H1 (cell line): ENCODE measurements at regions not wholly inside any gene's neighbourhood (a gene's known extent, or its start where the extent isn't known, plus 50 kb on each side); places are given as distances from the start of the nearest gene placed in this dataset.

Experiments used
- CTCF ChIA-PET: fragments of 300-600 bp; sonication (Branson Sonifier 250); formaldehyde crosslinking; loops from one replicate; lab custom pipeline; 2021; ENCODE audit not compliant: partially characterized antibody; lab: Charles Lee
- POLR2A ChIA-PET: fragments of 300-600 bp; sonication (Branson Sonifier 250); formaldehyde crosslinking; loops from one replicate; lab custom pipeline; 2021; ENCODE audit warnings: inconsistent platforms; ENCODE audit not compliant: partially characterized antibody; lab: Charles Lee
- DNase-seq, 2 experiments: peaks; one replicate each; pipeline versions ENCODE4 v3.0.0 to v3.0.0-alpha.2; 2010 to 2022; ENCODE audit warnings: low spot score in 2 of 2, low read depth in 1 of 2, mixed read lengths in 1 of 2
- FAIRE-seq: peaks from 2 replicates; lab custom pipeline; 2011; peaks lifted over from hg19 to GRCh38; lab: Jason Lieb, UNC
- H2AFZ ChIP-seq: 2 replicates; pipeline ENCODE4 v1.8.1; 2012; ENCODE audit warnings: low read length, inconsistent platforms
- H2AK5ac ChIP-seq: 2 replicates; pipeline ENCODE4 v1.6.1; 2013; ENCODE audit warnings: low read depth, low read length
- H2BK120ac ChIP-seq: replicated peaks from 2 replicates; pipeline ENCODE3; 2013; ENCODE audit warnings: low read depth, low read length, inconsistent platforms
- H2BK12ac ChIP-seq: 2 replicates; pipeline ENCODE4 v1.6.1; 2013; ENCODE audit warnings: low read depth, low read length
- H2BK15ac ChIP-seq: 2 replicates; pipeline ENCODE4 v1.6.1; 2013; ENCODE audit warnings: low read length
- H2BK20ac ChIP-seq: 2 replicates; pipeline ENCODE4 v1.6.1; 2013; ENCODE audit warnings: low read length
- H2BK5ac ChIP-seq: 2 replicates; pipeline ENCODE4 v1.6.1; 2013; ENCODE audit warnings: low read depth, low read length
- H3K14ac ChIP-seq: 2 replicates; pipeline ENCODE4 v1.6.1; 2013; ENCODE audit warnings: inconsistent platforms; ENCODE audit not compliant: insufficient read length
- H3K18ac ChIP-seq: 2 replicates; pipeline ENCODE4 v1.6.1; 2013; ENCODE audit warnings: low read length; ENCODE audit errors: extremely low read depth
- H3K23ac ChIP-seq: 2 replicates; pipeline ENCODE4 v1.6.1; 2013; ENCODE audit warnings: inconsistent platforms; ENCODE audit not compliant: insufficient read length
- H3K23me2 ChIP-seq: 2 replicates; pipeline ENCODE4 v1.6.1; 2013; ENCODE audit warnings: low read depth, low read length
- H3K27ac ChIP-seq: 2 replicates; pipeline ENCODE4 v1.6.1; 2011; ENCODE audit warnings: low read depth, low read length, inconsistent platforms
- H3K27me3 ChIP-seq, 4 experiments: replicated peaks in 1 of 4; 1 replicate in 1 of 4; 2 replicates in 3 of 4; pipeline versions ENCODE4 v1.6.1 to v1.8.1; 2011 to 2013; ENCODE audit warnings: low read length in 3 of 4, mild to moderate bottlenecking in 3 of 4, inconsistent platforms in 2 of 4, mixed read lengths in 2 of 4, moderate library complexity in 1 of 4; ENCODE audit not compliant: control insufficient read depth in 3 of 4, insufficient read depth in 3 of 4; ENCODE audit errors: extremely low read depth in 1 of 4
- H3K36me3 ChIP-seq, 4 experiments: 2 replicates each; pipeline versions ENCODE4 v1.6.1 to v1.8.1; 2011 to 2013; ENCODE audit warnings: mild to moderate bottlenecking in 4 of 4, low read length in 3 of 4, moderate library complexity in 2 of 4, control low read depth in 1 of 4, inconsistent platforms in 1 of 4; ENCODE audit not compliant: insufficient read depth in 4 of 4, control insufficient read depth in 2 of 4
- H3K4ac ChIP-seq: replicated peaks from 2 replicates; pipeline ENCODE3; 2013; ENCODE audit warnings: low read length, low read depth, mixed read lengths, inconsistent platforms; ENCODE audit not compliant: insufficient read length
- H3K4me1 ChIP-seq, 4 experiments: replicated peaks in 1 of 4; 1 replicate in 1 of 4; 2 replicates in 3 of 4; pipeline versions ENCODE4 v1.6.1 to v1.8.1; 2011 to 2013; ENCODE audit warnings: low read length in 3 of 4, inconsistent platforms in 2 of 4, mixed read lengths in 1 of 4; ENCODE audit not compliant: insufficient read depth in 4 of 4, control insufficient read depth in 3 of 4
- H3K4me2 ChIP-seq, 2 experiments: 2 replicates each; pipeline versions ENCODE4 v1.6.1 to v1.8.1; 2011 to 2013; ENCODE audit warnings: low read depth in 2 of 2, low read length in 2 of 2, control low read depth in 1 of 2, inconsistent platforms in 1 of 2, mild to moderate bottlenecking in 1 of 2; ENCODE audit not compliant: insufficient read depth in 1 of 2
- H3K4me3 ChIP-seq, 4 experiments: fragments of 200-600, 300-600 bp in 1 of 4; sonication (generic), shearing (Covaris generic), sonication (Bioruptor Twin) in 1 of 4; 2 replicates each; pipeline versions ENCODE4 v1.5.1 to v1.8.1; 2011 to 2016; ENCODE audit warnings: low read length in 4 of 4, low read depth in 3 of 4, control low read depth in 2 of 4, inconsistent platforms in 2 of 4, mild to moderate bottlenecking in 2 of 4, mixed read lengths in 1 of 4, moderate library complexity in 1 of 4; ENCODE audit not compliant: insufficient read depth in 2 of 4; ENCODE audit errors: extremely low read depth in 1 of 4
- H3K56ac ChIP-seq: replicated peaks from 2 replicates; pipeline ENCODE3; 2013; ENCODE audit warnings: low read depth, mild to moderate bottlenecking, mixed read lengths, low read length, inconsistent platforms; ENCODE audit not compliant: insufficient read length
- H3K79me1 ChIP-seq: 2 replicates; pipeline ENCODE4 v1.6.1; 2013; ENCODE audit warnings: low read depth, low read length, control low read depth
- H3K79me2 ChIP-seq, 2 experiments: 2 replicates each; pipeline versions ENCODE4 v1.6.1 to v1.8.1; 2012 to 2013; ENCODE audit warnings: low read length in 2 of 2, mild to moderate bottlenecking in 2 of 2, inconsistent platforms in 1 of 2; ENCODE audit not compliant: insufficient read depth in 2 of 2, control insufficient read depth in 1 of 2
- H3K9ac ChIP-seq, 4 experiments: replicated peaks in 1 of 4; 1 replicate in 1 of 4; 2 replicates in 3 of 4; pipeline versions ENCODE4 v1.6.1 to v1.8.1; 2011 to 2013; ENCODE audit warnings: low read depth in 3 of 4, low read length in 3 of 4, control low read depth in 2 of 4, mild to moderate bottlenecking in 2 of 4, moderate library complexity in 2 of 4, inconsistent platforms in 1 of 4; ENCODE audit errors: extremely low read depth in 1 of 4
- H3K9me3 ChIP-seq, 2 experiments: 2 replicates each; pipeline versions ENCODE4 v1.6.1 to v1.8.1; 2012 to 2013; ENCODE audit warnings: mild to moderate bottlenecking in 2 of 2, moderate library complexity in 2 of 2, control low read depth in 1 of 2, inconsistent platforms in 1 of 2, low read depth in 1 of 2, low read length in 1 of 2, mixed read lengths in 1 of 2; ENCODE audit not compliant: insufficient read depth in 2 of 2
- H4K20me1 ChIP-seq, 2 experiments: replicated peaks in 1 of 2; 2 replicates each; pipeline versions ENCODE3 to v1.8.1; 2011 to 2013; ENCODE audit warnings: inconsistent platforms in 2 of 2, low read length in 2 of 2, mild to moderate bottlenecking in 1 of 2; ENCODE audit not compliant: insufficient read depth in 2 of 2, control insufficient read depth in 1 of 2
- H4K5ac ChIP-seq: 2 replicates; pipeline ENCODE4 v1.6.1; 2013; ENCODE audit warnings: low read length, low read depth, mixed read lengths, inconsistent platforms; ENCODE audit not compliant: insufficient read length
- H4K8ac ChIP-seq: 2 replicates; pipeline ENCODE4 v1.8.0; 2013; ENCODE audit warnings: mild to moderate bottlenecking, moderate library complexity, low read length, inconsistent platforms; ENCODE audit not compliant: insufficient read depth; ENCODE audit errors: extremely low read depth
- H4K91ac ChIP-seq: replicated peaks from 2 replicates; pipeline ENCODE3; 2013; ENCODE audit warnings: low read length, mixed read lengths, inconsistent platforms; ENCODE audit not compliant: insufficient read length
- BRCA1 ChIP-seq: IDR thresholded peaks from 2 replicates; pipeline ENCODE4 v1.6.1; 2012; ENCODE audit warnings: low read depth, low read length, improper control_type of control experiment
- CHD2 ChIP-seq: IDR thresholded peaks from 2 replicates; pipeline ENCODE4 v1.6.1; 2012; ENCODE audit warnings: low read length, improper control_type of control experiment
- HDAC2 ChIP-seq, 2 experiments: fragments of 300-600 bp in 1 of 2; sonication (generic) in 1 of 2; IDR thresholded peaks; 2 replicates each; pipeline ENCODE4 v1.6.1; 2011 to 2012; ENCODE audit warnings: low read depth in 2 of 2, low read length in 2 of 2, mild to moderate bottlenecking in 2 of 2, moderate library complexity in 2 of 2, borderline replicate concordance in 1 of 2, inconsistent platforms in 1 of 2
- KDM1A ChIP-seq: fragments of 200-600, 300-600 bp; sonication (generic); IDR thresholded peaks from 2 replicates; pipeline ENCODE4 v1.7.1; 2016; ENCODE audit warnings: mild to moderate bottlenecking, low read length, borderline replicate concordance
- KDM5A ChIP-seq: fragments of 200-600 bp; IDR thresholded peaks from 2 replicates; pipeline ENCODE4 v1.7.1; 2012; ENCODE audit warnings: mild to moderate bottlenecking, low read length, inconsistent platforms, mixed read lengths
- POLR2AphosphoS5 ChIP-seq: IDR thresholded peaks from 2 replicates; pipeline ENCODE4 v1.6.1; 2011; ENCODE audit warnings: low read depth, low read length
- RBBP5 ChIP-seq: IDR thresholded peaks from 2 replicates; pipeline ENCODE4 v1.7.1; 2012; ENCODE audit warnings: low read depth, mild to moderate bottlenecking, inconsistent platforms, low read length, moderate library complexity, borderline replicate concordance
- RNF2 ChIP-seq: fragments of 200-900, 300-1000 bp; sonication (generic); IDR thresholded peaks from 2 replicates; pipeline ENCODE4 v1.7.1; 2016; ENCODE audit warnings: borderline replicate concordance, low read depth, mild to moderate bottlenecking, antibody characterized with exemption, low read length; ENCODE audit not compliant: poor library complexity, severe bottlenecking; ENCODE audit errors: missing control alignments
- SIN3A ChIP-seq, 2 experiments: IDR thresholded peaks in 1 of 2; conservative IDR thresholded peaks in 1 of 2; 2 replicates each; pipeline ENCODE4 v1.6.1; 2011 to 2012; ENCODE audit warnings: low read length in 2 of 2, improper control_type of control experiment in 1 of 2, low read depth in 1 of 2, mild to moderate bottlenecking in 1 of 2
- SP2 ChIP-seq: IDR thresholded peaks from 2 replicates; pipeline ENCODE4 v1.6.1; 2012; ENCODE audit warnings: mild to moderate bottlenecking, low read length, inconsistent platforms
- TAF1 ChIP-seq: IDR thresholded peaks from 2 replicates; pipeline ENCODE4 v1.6.1; 2011; ENCODE audit warnings: mild to moderate bottlenecking, low read depth, low read length
- TAF7 ChIP-seq: optimal IDR thresholded peaks from 2 replicates; pipeline ENCODE3; 2011; ENCODE audit warnings: low read depth, mild to moderate bottlenecking, inconsistent platforms, low read length, moderate library complexity, borderline replicate concordance
- TEAD4 ChIP-seq: IDR thresholded peaks from 2 replicates; pipeline ENCODE4 v1.6.1; 2012; ENCODE audit warnings: low read depth, low read length, inconsistent platforms, mixed read lengths
- WGBS, 2 experiments: shearing (Covaris generic) in 1 of 2; methylation state at CpG; one replicate each; pipeline versions ENCODE4 v1.1.6 to v1.1.7; 2013 to 2015; ENCODE audit warnings: low lambda C conversion rate in 2 of 2, mixed read lengths in 2 of 2, inconsistent platforms in 1 of 2, low coverage in 1 of 2, missing lambda C conversion rate in 1 of 2; ENCODE audit not compliant: insufficient replicate concordance in 2 of 2, insufficient coverage in 1 of 2, insufficient read length in 1 of 2; ENCODE audit errors: extremely low coverage in 1 of 2, missing lambda C conversion rate in 1 of 2; 5-methylcytosine and 5-hydroxymethylcytosine counted together

DNA sequence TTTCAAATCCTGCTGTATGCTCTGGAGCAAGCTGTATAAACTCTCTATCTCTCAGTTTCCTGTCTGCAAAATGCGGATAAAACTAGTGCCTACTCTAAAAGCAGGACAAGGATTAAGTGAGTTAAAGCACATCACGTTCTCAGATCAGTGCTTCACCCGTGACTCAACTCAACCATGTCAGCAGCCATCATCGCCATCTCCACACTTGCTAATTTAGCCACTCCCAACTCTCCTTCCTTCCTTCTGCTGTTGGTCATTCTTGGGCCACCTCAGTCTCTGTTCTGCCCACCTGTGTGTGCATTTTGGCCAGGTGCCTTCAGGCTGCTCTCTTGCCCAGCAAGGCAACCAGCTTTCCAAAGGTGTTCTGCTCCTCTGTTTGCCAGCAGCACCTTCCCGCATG is 260.0 kb upstream of the CDYL start:
- H3K27me3 ChIP-seq = no peaks in the 10 kb centered on the region
- FAIRE-seq (no peak), DNase-seq (no peak)
- no peak overlapping the region for H2BK120ac ChIP-seq
- H3K4me2 ChIP-seq = no peak overlapping the region
- no peak overlapping the region for H3K9ac ChIP-seq
- no peak overlapping the region for H3K4ac ChIP-seq
- ChIA-PET CTCF (interaction anchor here (1.1 kb wide), 1 partner anchor 12 kb away, joined by 4 read pairs; no protein-coding TSS in a partner anchor), POLR2A (no interaction called here)
- no peaks in the 10 kb centered on the region for H3K79me2 ChIP-seq
- 0 out of 2 replicates have a peak overlapping the region, but pooled peaks have one; percentile 15 for H2BK20ac ChIP-seq
- no peaks in the 10 kb centered on the region for H3K36me3 ChIP-seq
- no peak overlapping the region for H2BK5ac ChIP-seq
- no peak overlapping the region for H4K5ac ChIP-seq
- H3K27ac ChIP-seq = no peak overlapping the region
- no peak overlapping the region for H2AFZ ChIP-seq
- no peak overlapping the region for H2BK12ac ChIP-seq
- H4K8ac ChIP-seq = no peak overlapping the region
- no peaks in the 10 kb centered on the region for H3K23me2 ChIP-seq
- H3K14ac ChIP-seq = no peak overlapping the region
- H2BK15ac ChIP-seq = no peak overlapping the region
- 90% methylated on average over 5 of the region's 5 CpGs; no CpG with 5 or more reads in 1 of the 2 experiments for WGBS, 2 experiments
- no peaks in the 10 kb centered on the region for H3K79me1 ChIP-seq
- no peak overlapping the region for H3K4me3 ChIP-seq
- no peak overlapping the region for H4K91ac ChIP-seq
- H3K56ac ChIP-seq = no peak overlapping the region
- H3K18ac ChIP-seq = no peak overlapping the region
- H3K9me3 ChIP-seq = no peaks in the 10 kb centered on the region
- no peak overlapping the region for H2AK5ac ChIP-seq
- peaks cover 0 to 4% (median 0%) of the 10 kb centered on the region in 4 experiments; a peak in 2 of 7 replicates for H3K4me1 ChIP-seq
- H4K20me1 ChIP-seq = no peaks in the 10 kb centered on the region
- H3K23ac ChIP-seq = no peak overlapping the region
- TF ChIP-seq KDM5A (no peak), KDM1A (no peak), TAF1 (no peak), HDAC2 (IDR thresholded peaks at IDR 0.05; ENCODE audit: borderline replicate concordance in 1 of 2, low read depth in 2 of 2, low read length in 2 of 2) (no peak), POLR2AphosphoS5 (no peak), TEAD4 (no peak), RBBP5 (no peak), SP2 (no peak), BRCA1 (no peak), SIN3A (conservative IDR thresholded peaks at IDR 0.05 in 1 of 2, IDR thresholded peaks at IDR 0.05 in 1 of 2; ENCODE audit: low read depth in 1 of 2, low read length in 2 of 2) (no peak), CHD2 (no peak), RNF2 (no peak), TAF7 (no peak)
